C4-2B (cell line): ENCODE measurements at regions not wholly inside any gene's neighbourhood (a gene's known extent, or its start where the extent isn't known, plus 50 kb on each side); places are given as distances from the start of the nearest gene placed in this dataset.

ENCODE experiments used
- CTCF ChIP-seq: fragments of 450-650 bp; conservative IDR thresholded peaks from 2 replicates; pipeline ENCODE4 v1.5.1; 2017; ENCODE audit warnings: mild to moderate bottlenecking
- ZFX ChIP-seq: fragments of 450-650 bp; IDR thresholded peaks from 2 replicates; pipeline ENCODE4 v1.6.1; 2017

GRCh38 chr10:88073682-88074081 lies 210.3 kb downstream of the PTEN start:
- TF ChIP-seq CTCF (no peak), ZFX (no peak)
